Coronary artery (tissue), 2 donors: ENCODE measurements at regions not wholly inside any gene's neighbourhood (a gene's known extent, or its start where the extent isn't known, plus 50 kb on each side); places are given as distances from the start of the nearest gene placed in this dataset.

Experiments used
- DNase-seq: peaks from one replicate; pipeline ENCODE4 v3.0.0-alpha.2; 2017; ENCODE audit warnings: low spot score
- H3K27ac ChIP-seq, 2 donors: fragments of 200-600 bp; sonication (generic); one replicate each; pipeline ENCODE4 v1.5.1; 2016 to 2019
- H3K4me3 ChIP-seq: fragments of 200-600 bp; sonication (generic); 2 replicates; pipeline ENCODE4 v1.5.1; 2016; ENCODE audit warnings: mild to moderate bottlenecking, moderate library complexity
- CTCF ChIP-seq: fragments of 200-600 bp; sonication (generic); IDR thresholded peaks from one replicate; pipeline ENCODE4 v1.5.1; 2019; ENCODE audit warnings: antibody characterized with exemption

- no peak for TF ChIP-seq CTCF
Observed at GRCh38 chr1:80520949-80521348, 1279.8 kb upstream of the ADGRL2 start.

GRCh38 chr1:80517062-80517461 lies 1283.7 kb upstream of the ADGRL2 start:
- no peak for TF ChIP-seq CTCF
- Histone ChIP-seq H3K4me3 (no peak overlapping the region), H3K27ac (no peak overlapping the region)
- DNase-seq = no peak

More at GRCh38 chr1:80520949-80521348, 1279.8 kb upstream of the ADGRL2 start:
- H3K27ac ChIP-seq = no peak overlapping the region
- H3K4me3 ChIP-seq = no peak overlapping the region
- no peak for DNase-seq

- TF ChIP-seq CTCF = no peak
- H3K27ac ChIP-seq = no peak overlapping the region
- no peak for DNase-seq
- H3K4me3 ChIP-seq = no peak overlapping the region
Observed at GRCh38 chr1:80509965-80510522, 1290.7 kb upstream of the ADGRL2 start.

- no peak for DNase-seq
- no peak for TF ChIP-seq CTCF
- H3K4me3 ChIP-seq = no peak overlapping the region
- no peak overlapping the region for H3K27ac ChIP-seq
Observed at GRCh38 chr1:80506216-80506615, 1294.5 kb upstream of the ADGRL2 start.

- DNase-seq = no peak
- no peak for TF ChIP-seq CTCF
- H3K4me3 ChIP-seq = no peak overlapping the region
- H3K27ac ChIP-seq = no peak overlapping the region
Observed at GRCh38 chr1:80498673-80499072, 1302.1 kb upstream of the ADGRL2 start.

- Histone ChIP-seq H3K27ac (no peak overlapping the region), H3K4me3 (no peak overlapping the region)
- no peak for TF ChIP-seq CTCF
- DNase-seq = no peak
Observed at GRCh38 chr1:80495806-80496205, 1304.9 kb upstream of the ADGRL2 start.

GRCh38 chr1:80472145-80472544 lies 1328.6 kb upstream of the ADGRL2 start:
- TF ChIP-seq CTCF = no peak
- H3K4me3 ChIP-seq = no peak overlapping the region
- no peak overlapping the region for H3K27ac ChIP-seq
- DNase-seq = no peak
